MM.1S (cell line): ENCODE measurements at regions not wholly inside any gene's neighbourhood (a gene's known extent, or its start where the extent isn't known, plus 50 kb on each side); places are given as distances from the start of the nearest gene placed in this dataset.

Experiments
- EZH2 ChIP-seq: fragments of 300-600 bp; sonication (generic); optimal IDR thresholded peaks from 2 replicates; pipeline ENCODE3; 2017; ENCODE audit warnings: low read depth, mild to moderate bottlenecking, antibody characterized with exemption, low read length, mixed read lengths
- TF ChIP-seq, protein P1 (sequence below): fragments of 300-600 bp; sonication (generic); IDR thresholded peaks from 2 replicates; pipeline ENCODE4 v1.5.1; 2016; ENCODE audit warnings: antibody characterized with exemption, low read length, mixed read lengths

DNA sequence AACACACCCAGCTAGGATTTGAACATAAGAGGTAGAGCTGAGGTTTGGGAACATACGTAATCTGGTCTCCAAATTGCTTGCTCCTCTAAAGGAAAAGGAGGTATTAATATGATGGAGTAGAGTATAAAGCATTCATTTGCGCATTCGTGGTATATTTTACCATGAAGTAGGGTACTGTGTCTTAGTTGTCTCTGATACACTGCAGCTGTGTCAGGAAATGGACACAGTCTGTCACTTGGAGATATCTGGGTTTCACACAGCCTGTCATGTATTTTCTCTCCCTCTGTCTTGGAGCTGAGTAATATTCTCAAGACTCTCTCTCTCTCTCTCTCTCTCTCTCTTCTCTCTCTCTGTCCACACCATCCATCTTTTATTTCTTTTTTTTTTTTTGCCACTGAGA lies 274.8 kb upstream of the UGT8 start:
- TF ChIP-seq, protein P1, sequence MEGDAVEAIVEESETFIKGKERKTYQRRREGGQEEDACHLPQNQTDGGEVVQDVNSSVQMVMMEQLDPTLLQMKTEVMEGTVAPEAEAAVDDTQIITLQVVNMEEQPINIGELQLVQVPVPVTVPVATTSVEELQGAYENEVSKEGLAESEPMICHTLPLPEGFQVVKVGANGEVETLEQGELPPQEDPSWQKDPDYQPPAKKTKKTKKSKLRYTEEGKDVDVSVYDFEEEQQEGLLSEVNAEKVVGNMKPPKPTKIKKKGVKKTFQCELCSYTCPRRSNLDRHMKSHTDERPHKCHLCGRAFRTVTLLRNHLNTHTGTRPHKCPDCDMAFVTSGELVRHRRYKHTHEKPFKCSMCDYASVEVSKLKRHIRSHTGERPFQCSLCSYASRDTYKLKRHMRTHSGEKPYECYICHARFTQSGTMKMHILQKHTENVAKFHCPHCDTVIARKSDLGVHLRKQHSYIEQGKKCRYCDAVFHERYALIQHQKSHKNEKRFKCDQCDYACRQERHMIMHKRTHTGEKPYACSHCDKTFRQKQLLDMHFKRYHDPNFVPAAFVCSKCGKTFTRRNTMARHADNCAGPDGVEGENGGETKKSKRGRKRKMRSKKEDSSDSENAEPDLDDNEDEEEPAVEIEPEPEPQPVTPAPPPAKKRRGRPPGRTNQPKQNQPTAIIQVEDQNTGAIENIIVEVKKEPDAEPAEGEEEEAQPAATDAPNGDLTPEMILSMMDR: no peak
- no peak for TF ChIP-seq EZH2
